ENCODE measurements at regions not wholly inside any gene's neighbourhood (a gene's known extent, or its start where the extent isn't known, plus 50 kb on each side); places are given as distances from the start of the nearest gene placed in this dataset.

DNA sequence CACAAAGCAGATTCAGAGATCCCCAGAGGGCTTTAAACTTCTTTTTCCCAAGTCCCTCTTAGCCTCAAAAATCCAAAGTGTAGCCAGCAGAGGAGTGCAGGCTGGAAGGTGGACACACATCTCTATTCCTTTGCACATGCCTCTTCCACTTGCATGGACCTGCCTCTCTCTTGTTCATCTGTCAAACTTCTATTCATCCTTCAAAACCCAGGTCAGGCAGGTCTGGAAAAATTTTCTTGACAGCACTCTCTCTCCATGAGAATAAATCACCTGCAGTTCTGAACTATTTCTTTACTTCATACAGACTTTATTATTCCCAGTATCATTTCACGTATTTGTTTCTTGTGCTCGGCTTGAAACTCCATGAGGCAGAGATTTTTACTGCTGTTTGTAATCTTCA, 127.5 kb downstream of the SS18 start:
- ChIA-PET POLR2A (no interaction called here), CTCF (no interaction called here)
- no peak for TF ChIP-seq CTCF (IDR thresholded peaks at IDR 0.05; ENCODE audit: low read depth, low read length)
- H3K27ac ChIP-seq (ENCODE audit: low read depth, low read length) = no peak overlapping the region
- peaks cover 3% of the 10 kb centered on the region for H3K27me3 ChIP-seq (ENCODE audit: control insufficient read depth, insufficient read depth, low read length)
- no peak overlapping the region for H3K4me3 ChIP-seq (ENCODE audit: low read depth, low read length)
- no peak for DNase-seq (ENCODE audit: low read depth, low spot score)
- no peaks in the 10 kb centered on the region for H3K9me3 ChIP-seq (ENCODE audit: control insufficient read depth, insufficient read depth, low read length)

DNA sequence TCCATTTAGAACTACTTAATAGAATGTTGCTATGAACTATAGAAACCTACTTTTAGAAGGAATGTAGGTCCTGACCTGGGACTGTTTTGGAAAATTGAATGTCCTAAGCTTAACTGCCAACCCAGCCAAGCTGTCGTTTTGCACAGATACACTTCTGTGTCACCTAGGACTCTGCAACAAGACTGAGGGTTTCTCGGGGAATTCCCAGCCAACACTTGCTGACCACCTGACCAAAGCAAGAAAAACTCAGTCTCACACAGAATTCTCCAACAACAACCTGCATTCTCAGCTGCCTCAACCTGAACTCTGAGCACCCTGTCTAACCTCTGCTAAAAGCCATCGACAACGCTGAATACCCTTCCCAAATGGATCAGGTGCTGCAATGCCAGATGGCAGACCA, 128.2 kb downstream of the SS18 start:
- Histone ChIP-seq H3K9me3 (ENCODE audit: control insufficient read depth, insufficient read depth, low read length) (no peaks in the 10 kb centered on the region), H3K4me3 (ENCODE audit: low read depth, low read length) (no peak overlapping the region), H3K27me3 (ENCODE audit: control insufficient read depth, insufficient read depth, low read length) (peaks cover 3% of the 10 kb centered on the region), H3K27ac (ENCODE audit: low read depth, low read length) (no peak overlapping the region)
- no peak for DNase-seq (ENCODE audit: low read depth, low spot score)
- CTCF ChIA-PET = no interaction called here
- POLR2A ChIA-PET = no interaction called here
- no peak for TF ChIP-seq CTCF (IDR thresholded peaks at IDR 0.05; ENCODE audit: low read depth, low read length)

GRCh38 chr18:25957017-25957416, 133.4 kb downstream of the SS18 start:
- TF ChIP-seq CTCF (IDR thresholded peaks at IDR 0.05; ENCODE audit: low read depth, low read length) = no peak
- POLR2A ChIA-PET = no interaction called here
- Histone ChIP-seq H3K27ac (ENCODE audit: low read depth, low read length) (no peak overlapping the region), H3K9me3 (ENCODE audit: control insufficient read depth, insufficient read depth, low read length) (no peaks in the 10 kb centered on the region), H3K27me3 (ENCODE audit: control insufficient read depth, insufficient read depth, low read length) (no peaks in the 10 kb centered on the region), H3K4me3 (ENCODE audit: low read depth, low read length) (no peak overlapping the region)
- no peak for DNase-seq (ENCODE audit: low read depth, low spot score)
- CTCF ChIA-PET = no interaction called here

DNA sequence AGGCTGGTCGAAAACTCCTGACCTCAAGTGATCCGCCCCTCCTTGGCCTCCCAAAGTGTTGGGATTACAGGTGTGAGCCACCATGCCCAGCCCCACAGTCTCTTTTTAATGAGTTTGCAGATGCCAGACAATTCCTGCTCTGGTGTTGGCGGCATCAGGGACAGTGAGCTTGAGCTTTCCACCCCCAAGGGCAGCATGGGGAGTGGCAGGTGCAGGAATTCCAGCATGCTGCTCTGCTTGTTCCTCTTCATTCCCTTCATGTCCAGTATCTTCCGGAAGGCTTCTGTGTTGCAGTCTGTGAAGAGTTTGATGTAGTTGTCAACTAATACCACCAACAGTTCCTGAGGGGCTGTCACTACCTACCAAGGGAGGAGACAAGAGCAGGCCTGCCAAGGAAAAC, 137.3 kb downstream of the SS18 start:
- POLR2A ChIA-PET = no interaction called here
- Histone ChIP-seq H3K27me3 (ENCODE audit: control insufficient read depth, insufficient read depth, low read length) (no peaks in the 10 kb centered on the region), H3K4me3 (ENCODE audit: low read depth, low read length) (no peak overlapping the region), H3K27ac (ENCODE audit: low read depth, low read length) (no peak overlapping the region), H3K9me3 (ENCODE audit: control insufficient read depth, insufficient read depth, low read length) (no peaks in the 10 kb centered on the region)
- CTCF ChIA-PET = no interaction called here
- no peak for DNase-seq (ENCODE audit: low read depth, low spot score)
- TF ChIP-seq CTCF (IDR thresholded peaks at IDR 0.05; ENCODE audit: low read depth, low read length) = no peak

DNA sequence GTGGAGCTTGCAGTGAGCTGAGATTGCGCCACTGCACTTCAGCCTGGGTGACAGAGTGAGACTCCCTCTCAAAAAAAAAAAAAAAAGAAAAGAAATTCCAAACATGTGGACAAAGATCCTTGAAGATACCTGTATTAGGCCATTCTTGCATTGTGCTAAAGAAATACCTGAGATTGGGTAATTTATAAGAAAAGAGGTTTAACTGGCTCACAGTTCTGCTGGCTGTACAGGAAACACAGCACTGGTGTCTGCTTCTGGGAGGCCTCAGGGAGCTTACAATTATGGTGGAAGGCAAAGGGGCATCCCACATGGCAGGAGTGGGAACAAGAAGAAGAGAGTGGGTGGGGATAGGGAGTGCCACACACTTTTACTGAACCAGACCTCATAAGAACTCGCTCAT, 140.1 kb downstream of the SS18 start:
- no peak for DNase-seq (ENCODE audit: low read depth, low spot score)
- H3K27me3 ChIP-seq (ENCODE audit: control insufficient read depth, insufficient read depth, low read length) = no peaks in the 10 kb centered on the region
- ChIA-PET POLR2A (no interaction called here), CTCF (no interaction called here)
- no peak for TF ChIP-seq CTCF (IDR thresholded peaks at IDR 0.05; ENCODE audit: low read depth, low read length)
- no peak overlapping the region for H3K27ac ChIP-seq (ENCODE audit: low read depth, low read length)
- no peak overlapping the region for H3K4me3 ChIP-seq (ENCODE audit: low read depth, low read length)
- no peaks in the 10 kb centered on the region for H3K9me3 ChIP-seq (ENCODE audit: control insufficient read depth, insufficient read depth, low read length)

All from AG04450 (cell line).